Stimulated activated naive CD4-positive, alpha-beta T cell treated with Interleukin-2 at 50 U/mL for 16 hours (primary cell): ENCODE measurements at regions not wholly inside any gene's neighbourhood (a gene's known extent, or its start where the extent isn't known, plus 50 kb on each side); places are given as distances from the start of the nearest gene placed in this dataset.

Experiments
- DNase-seq: peaks from one replicate; lab custom pipeline; 2025; lab: John Stamatoyannopoulos, UW

DNA sequence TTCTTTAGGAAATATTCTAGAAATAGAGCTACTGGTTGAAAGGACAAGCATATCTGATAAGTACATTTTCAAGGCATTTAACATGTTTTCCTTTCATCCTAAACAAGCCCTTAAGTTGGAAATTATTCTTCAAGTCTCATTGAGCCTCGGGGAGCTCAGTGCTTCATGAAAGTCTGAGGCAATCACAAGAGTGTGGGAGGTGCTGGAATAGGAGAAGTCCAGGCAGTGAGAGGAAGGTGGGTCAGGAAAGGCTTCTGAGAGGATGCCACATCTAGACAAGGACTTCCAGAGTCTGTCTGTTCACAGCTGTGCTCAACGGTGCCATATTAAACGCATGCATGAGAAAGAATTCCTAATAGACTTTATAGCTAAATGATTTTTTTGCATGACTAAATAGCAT, 69.8 kb downstream of the CD83 start:
- no peak for DNase-seq

DNA sequence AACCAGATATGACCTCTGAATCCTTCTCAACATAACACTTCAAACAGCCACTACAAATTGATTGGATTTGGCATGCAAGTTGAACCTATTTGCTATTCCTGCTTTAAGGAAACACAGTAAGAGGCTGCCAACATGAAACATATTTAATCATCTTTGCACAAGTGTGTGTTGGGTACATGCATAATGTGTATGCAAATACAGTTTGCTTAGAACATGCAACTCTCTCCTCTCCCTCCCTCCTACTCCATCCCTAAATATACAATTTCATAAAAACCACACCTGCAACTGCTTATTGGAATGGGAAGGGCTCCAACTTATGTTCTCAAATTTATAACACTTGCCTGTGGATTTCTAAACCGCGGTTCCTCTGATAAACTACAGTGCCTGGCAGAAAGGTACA, 71.5 kb downstream of the CD83 start:
- no peak for DNase-seq

- no peak for DNase-seq
Observed at GRCh38 chr6:14190191-14190928, 72.8 kb downstream of the CD83 start.

DNA sequence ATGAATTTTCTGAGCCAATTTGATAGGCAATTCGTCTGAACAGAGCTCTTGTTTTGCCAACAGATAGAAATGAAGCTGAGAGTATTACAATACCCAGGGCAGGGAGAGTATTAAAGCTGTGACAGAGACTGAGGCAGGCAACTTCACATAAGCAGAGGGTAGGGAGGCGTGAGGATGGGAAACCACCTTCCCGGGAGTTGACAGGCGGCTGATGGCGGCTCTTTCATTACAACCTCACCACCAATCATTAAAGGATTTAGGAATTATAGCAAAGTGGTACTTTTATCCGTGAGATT, 73.3 kb downstream of the CD83 start:
- no peak for DNase-seq

DNA sequence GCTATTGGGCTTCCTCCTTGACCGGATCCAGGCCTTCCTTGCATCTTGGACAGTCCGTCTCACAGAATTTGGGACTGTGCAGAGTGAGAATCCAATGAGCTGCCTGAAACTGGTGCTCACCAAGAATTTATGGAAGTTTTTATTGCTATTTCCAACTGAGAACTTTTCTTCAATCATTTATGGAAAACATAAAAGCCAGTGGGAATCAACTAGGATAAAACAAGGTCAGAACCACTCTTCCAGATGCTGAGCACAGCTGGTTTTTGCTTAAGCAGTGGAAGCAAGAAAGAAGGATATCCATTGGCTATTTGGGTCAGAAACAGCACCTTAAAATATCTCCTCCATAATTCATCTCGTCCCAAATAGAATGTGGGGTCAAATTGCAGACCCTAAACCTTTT, 74.2 kb downstream of the CD83 start:
- no peak for DNase-seq

- no peak for DNase-seq
Observed at GRCh38 chr6:14192216-14192788, 74.7 kb downstream of the CD83 start.

GRCh38 chr6:14193524-14193923, 76.0 kb downstream of the CD83 start:
- DNase-seq, result no peak

GRCh38 chr6:14194483-14194882, 76.9 kb downstream of the CD83 start:
- DNase-seq, result no peak

- DNase-seq, result no peak
Observed at GRCh38 chr6:14194976-14195375, 77.4 kb downstream of the CD83 start.

DNA sequence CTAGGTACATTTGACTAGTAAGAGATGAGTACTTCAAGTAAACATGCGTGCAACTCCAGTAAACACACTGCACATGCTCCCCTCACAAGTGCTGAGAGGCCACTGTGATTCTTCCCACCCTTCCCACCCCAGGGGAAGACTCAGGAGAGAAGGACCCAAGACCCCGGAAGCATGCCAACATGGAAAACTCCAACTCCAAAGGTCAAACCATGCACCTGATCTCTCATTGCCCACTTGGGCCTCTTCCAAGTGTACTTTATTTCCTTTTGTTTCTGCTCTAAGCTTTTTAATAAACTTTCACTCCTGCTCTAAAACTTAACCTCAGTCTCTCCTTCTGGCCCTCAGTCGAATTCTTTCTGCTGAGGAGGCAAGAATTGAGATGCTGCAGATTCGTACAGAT, 78.5 kb downstream of the CD83 start:
- no peak for DNase-seq

- no peak for DNase-seq
Observed at GRCh38 chr6:14197118-14197517, 79.5 kb downstream of the CD83 start.

DNA sequence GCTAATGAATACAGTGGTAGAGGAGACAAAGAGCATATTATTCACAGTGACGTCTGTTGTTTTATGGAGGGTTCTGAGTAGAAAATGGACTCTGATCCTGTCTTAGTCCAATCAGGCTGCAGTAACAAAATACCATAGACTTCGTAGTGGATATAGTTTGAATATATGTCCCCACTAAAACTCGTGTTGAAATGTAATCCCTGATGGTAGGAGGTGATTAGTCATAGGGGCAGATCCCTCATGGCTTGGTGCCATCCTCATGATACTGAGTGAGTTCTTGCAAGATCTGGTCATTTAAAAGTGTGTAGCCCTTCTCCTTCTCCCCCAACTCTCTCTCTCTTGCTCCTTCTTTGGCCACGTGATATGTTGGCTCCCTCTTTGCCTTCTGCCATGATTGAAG, 82.5 kb downstream of the CD83 start:
- no peak for DNase-seq

GRCh38 chr6:14202947-14203346, 85.4 kb downstream of the CD83 start:
- DNase-seq, result no peak

GRCh38 chr6:14206391-14206790, 88.8 kb downstream of the CD83 start:
- DNase-seq, result no peak

DNA sequence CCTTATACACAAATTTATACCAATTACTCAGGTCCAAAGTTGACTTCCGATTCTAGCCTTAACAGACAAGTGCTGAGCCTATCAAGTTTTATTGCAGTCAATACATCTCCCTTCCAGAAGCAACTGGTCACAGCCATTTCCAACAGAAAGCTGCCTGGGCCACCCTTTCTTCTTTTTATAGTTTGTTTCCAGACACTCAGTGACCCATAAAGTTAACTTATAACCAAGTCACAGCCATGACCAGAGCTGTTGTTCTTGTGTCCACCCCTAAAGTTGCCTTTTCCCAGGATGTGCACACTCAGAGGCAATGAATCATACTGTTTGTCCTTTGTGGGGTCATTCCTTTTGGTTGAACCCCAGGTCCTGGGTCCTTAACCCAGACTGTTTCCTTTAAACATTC, 89.9 kb downstream of the CD83 start:
- no peak for DNase-seq

- DNase-seq, result no peak
Observed at GRCh38 chr6:14209000-14209399, 91.4 kb downstream of the CD83 start.

DNA sequence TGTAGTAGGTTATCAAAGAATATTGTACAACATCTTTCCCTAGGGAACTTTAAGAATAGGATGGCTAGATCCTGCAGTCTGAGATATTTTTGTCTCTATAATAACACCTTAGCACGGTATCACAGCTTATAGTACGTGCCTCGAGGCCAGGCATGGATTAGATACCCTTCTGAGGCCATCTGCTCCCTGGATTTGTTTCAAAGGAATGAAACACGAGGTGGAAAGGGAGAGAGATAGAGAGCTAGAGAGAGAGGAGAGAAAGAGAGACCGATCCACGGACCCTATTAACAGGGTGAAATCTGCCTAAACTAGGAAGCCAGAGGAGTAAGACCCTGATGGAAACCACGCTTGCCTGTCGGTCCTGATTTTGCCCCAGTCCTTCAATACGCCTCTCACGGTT, 92.5 kb downstream of the CD83 start:
- DNase-seq, result no peak

DNA sequence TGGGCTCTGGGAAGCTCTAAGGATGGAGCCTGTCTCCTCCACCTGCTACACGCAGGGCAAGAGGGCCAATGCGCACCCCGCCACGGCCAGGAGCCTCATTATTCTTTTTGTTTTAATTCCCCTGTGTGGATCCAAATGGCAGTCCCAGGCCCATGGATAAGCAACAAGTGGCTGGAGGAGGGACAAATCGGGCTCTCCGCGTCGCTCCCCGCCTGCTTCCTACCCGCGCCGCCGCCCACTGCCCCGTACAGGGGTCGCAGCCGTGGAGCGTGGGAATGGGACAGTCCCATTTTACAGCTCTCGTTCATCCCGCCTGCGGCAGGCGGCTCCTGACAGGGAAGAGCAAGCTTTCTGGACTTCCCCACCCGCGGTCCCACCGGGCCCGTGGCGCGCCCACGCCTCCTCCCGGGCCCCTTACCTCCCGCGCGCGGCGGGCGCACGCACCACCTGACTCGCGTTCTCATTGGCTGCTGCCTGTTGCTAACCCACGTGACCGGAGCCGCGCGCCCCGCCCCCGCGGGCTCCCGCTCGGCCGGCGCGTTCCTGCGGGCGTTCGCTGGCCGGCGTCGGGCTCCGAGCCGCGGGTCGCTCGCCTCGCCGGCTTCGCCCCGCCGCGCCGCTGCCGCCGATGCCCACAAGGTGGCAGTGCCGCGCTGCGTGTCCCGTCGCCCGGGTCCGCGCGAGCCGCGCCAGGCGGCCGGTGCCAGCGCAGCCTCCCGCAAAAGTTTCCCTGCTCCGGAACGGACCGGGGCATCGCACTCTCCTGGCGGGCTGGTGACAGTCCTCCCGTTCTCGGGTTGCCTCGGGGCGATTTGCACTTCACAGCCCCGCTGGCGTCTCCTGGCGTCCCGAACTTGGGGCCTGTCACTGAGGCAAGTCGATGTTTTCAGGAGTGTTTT, 93.3 kb downstream of the CD83 start:
- DNase-seq, result peak; percentile 84

DNA sequence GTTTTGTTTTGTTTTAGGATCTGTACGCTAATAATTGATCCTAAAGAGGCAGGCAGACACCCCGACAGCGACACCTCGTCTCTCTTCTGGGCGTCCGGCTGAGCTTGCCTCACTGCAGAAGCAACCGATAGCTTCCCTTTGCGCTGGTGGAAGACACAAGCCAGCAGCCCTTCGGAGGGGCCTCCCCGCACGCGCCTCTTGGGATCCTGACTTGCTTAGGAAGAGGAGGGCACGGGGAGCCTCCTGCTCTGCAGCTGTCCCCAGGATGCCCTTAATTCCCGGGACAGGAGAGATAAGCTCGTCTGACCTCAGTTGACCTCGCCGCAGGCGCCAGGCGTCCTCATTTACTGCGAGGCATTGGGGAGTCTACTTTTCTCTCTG, 94.0 kb downstream of the CD83 start:
- peak; percentile 37 for DNase-seq

DNA sequence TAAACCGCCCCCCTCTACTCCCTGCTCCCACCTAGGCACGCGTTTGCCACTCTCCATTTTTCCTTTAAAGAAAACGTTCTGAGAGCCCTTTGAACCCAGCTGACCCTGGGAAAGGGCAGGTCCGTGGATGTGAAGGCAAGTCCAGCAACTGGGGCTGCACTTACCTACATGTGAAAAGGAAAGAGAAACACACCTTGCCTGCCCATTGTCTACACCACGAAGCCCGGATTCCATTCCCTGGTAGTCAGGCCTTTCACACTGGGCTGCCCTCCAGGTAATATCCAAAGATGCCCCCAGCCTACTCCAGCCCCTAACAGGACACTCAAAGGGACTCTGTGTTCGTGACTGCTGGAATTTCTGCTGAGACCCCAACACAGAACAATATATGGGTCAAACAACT, 94.4 kb downstream of the CD83 start:
- DNase-seq, result no peak

GRCh38 chr6:14212632-14213031, 95.1 kb downstream of the CD83 start:
- no peak for DNase-seq

DNA sequence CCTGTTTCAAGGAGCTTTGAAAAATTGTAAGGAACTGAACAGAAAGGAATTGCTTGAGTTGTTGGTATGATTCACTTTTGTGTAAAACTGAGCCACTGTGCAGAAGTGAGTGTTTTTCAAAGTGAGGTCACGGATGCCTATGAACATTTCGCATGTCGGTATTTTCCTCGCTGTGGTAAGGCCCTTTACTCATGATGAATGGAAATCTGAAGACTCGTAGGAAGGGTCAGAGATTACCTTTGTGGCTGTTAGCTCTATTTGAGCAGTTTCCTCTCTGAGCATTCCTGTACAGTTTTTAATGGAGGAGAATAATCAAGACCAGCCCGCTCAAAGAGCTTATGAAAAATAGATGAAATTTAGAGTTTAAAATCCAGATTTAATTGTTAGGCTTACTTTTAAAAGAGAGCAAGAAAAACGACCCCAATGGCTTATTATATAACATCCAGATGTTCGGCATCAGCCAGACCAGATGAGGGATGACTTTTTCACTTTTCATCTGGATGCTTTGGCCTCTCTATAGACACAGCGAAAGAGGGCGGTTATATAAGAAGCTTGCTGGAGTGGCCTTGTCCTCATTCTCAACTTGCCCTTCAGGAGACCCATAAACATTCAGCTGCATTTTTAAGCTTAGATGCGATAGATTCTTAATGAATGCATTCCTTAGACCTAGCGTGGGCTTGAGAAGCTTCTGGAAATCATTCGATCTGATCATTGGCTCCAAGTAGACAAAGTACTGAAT, 99.5 kb downstream of the CD83 start:
- DNase-seq, result no peak
